Common myeloid progenitor, CD34-positive (primary cell): ENCODE measurements at regions not wholly inside any gene's neighbourhood (a gene's known extent, or its start where the extent isn't known, plus 50 kb on each side); places are given as distances from the start of the nearest gene placed in this dataset.

Experiments used
- CTCF ChIA-PET: fragments of 350-600 bp; sonication (Branson Sonifier 250); formaldehyde crosslinking; loops from one replicate; lab custom pipeline; 2021; ENCODE audit warnings: antibody characterized with exemption; lab: Charles Lee
- POLR2A ChIA-PET: fragments of 350-600 bp; sonication (Branson Sonifier 250); formaldehyde crosslinking; loops from one replicate; lab custom pipeline; 2021; ENCODE audit warnings: antibody characterized with exemption; lab: Charles Lee
- DNase-seq, 3 donors: peaks; one replicate each; pipeline versions ENCODE4 v3.0.0 to v3.0.0-alpha.2; 2013
- H3K27ac ChIP-seq, 2 experiments: 1 replicate in 1 of 2; 2 replicates in 1 of 2; pipeline ENCODE4 v1.7.0; 2013; ENCODE audit warnings: inconsistent platforms in 2 of 2, low read length in 2 of 2, mild to moderate bottlenecking in 2 of 2, low read depth in 1 of 2, moderate library complexity in 1 of 2; ENCODE audit not compliant: severe bottlenecking in 2 of 2, insufficient read depth in 1 of 2, poor library complexity in 1 of 2
- H3K27me3 ChIP-seq, 5 experiments: replicated peaks in 2 of 5; 1 replicate in 3 of 5; 2 replicates in 2 of 5; pipeline versions ENCODE4 v1.6.1 to v1.7.0; 2013; ENCODE audit warnings: low read length in 4 of 5, mild to moderate bottlenecking in 2 of 5, moderate library complexity in 2 of 5, inconsistent platforms in 1 of 5; ENCODE audit not compliant: insufficient read depth in 5 of 5, control insufficient read depth in 4 of 5
- H3K36me3 ChIP-seq, 4 experiments: 1 replicate in 2 of 4; 2 replicates in 2 of 4; pipeline versions ENCODE4 v1.6.1 to v1.7.0; 2013; ENCODE audit warnings: low read length in 3 of 4, control low read depth in 1 of 4, mild to moderate bottlenecking in 1 of 4; ENCODE audit not compliant: control insufficient read depth in 4 of 4, insufficient read depth in 4 of 4
- H3K4me1 ChIP-seq, 4 experiments: 1 replicate in 3 of 4; 2 replicates in 1 of 4; pipeline versions ENCODE4 v1.6.1 to v1.7.1; 2013; ENCODE audit warnings: low read length in 3 of 4, mild to moderate bottlenecking in 3 of 4, control low read depth in 1 of 4, inconsistent platforms in 1 of 4, moderate library complexity in 1 of 4; ENCODE audit not compliant: control insufficient read depth in 4 of 4, insufficient read depth in 4 of 4; ENCODE audit errors: control extremely low read depth in 1 of 4
- H3K4me3 ChIP-seq, 7 experiments: 1 replicate in 4 of 7; 2 replicates in 3 of 7; pipeline versions ENCODE4 v1.5.1 to v1.7.0; 2013; ENCODE audit warnings: mild to moderate bottlenecking in 7 of 7, low read length in 6 of 7, moderate library complexity in 6 of 7, inconsistent platforms in 2 of 7, low read depth in 2 of 7, control low read depth in 1 of 7; ENCODE audit not compliant: insufficient read depth in 4 of 7, control insufficient read depth in 1 of 7; ENCODE audit errors: extremely low read depth in 1 of 7
- H3K9me3 ChIP-seq, 5 experiments: 1 replicate in 4 of 5; 2 replicates in 1 of 5; pipeline versions ENCODE4 v1.6.1 to v1.7.1; 2013; ENCODE audit warnings: low read length in 4 of 5, mild to moderate bottlenecking in 2 of 5, inconsistent platforms in 1 of 5, low read depth in 1 of 5, moderate library complexity in 1 of 5; ENCODE audit not compliant: control insufficient read depth in 4 of 5, insufficient read depth in 2 of 5; ENCODE audit errors: control extremely low read depth in 1 of 5
- WGBS: methylation state at CpG from one replicate; pipeline ENCODE4 v1.1.5; 2013; ENCODE audit not compliant: insufficient coverage; 5-methylcytosine and 5-hydroxymethylcytosine counted together

DNA sequence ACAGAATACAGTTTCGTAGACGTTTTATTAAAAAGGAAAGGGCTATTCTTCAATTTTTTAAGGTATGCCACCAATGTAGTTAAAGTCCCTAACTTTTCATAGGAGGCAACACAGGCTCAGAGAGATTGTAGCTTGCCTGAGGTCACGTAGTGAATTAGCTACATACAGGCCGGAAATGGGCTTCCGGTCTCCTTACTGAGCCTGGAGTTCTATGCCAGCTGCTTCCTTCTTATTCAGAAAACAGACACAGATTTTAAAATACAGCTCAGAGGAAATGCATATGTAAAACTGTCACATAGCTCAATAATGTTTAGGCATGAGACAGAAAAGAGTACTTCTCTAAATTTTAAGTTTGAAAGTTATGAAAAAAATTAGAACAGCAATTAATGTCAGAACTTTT, 85.4 kb upstream of the TUBA3C start:
- WGBS, result 79% methylated on average over 3 of the region's 5 CpGs
- CTCF ChIA-PET, result no interaction called here

DNA sequence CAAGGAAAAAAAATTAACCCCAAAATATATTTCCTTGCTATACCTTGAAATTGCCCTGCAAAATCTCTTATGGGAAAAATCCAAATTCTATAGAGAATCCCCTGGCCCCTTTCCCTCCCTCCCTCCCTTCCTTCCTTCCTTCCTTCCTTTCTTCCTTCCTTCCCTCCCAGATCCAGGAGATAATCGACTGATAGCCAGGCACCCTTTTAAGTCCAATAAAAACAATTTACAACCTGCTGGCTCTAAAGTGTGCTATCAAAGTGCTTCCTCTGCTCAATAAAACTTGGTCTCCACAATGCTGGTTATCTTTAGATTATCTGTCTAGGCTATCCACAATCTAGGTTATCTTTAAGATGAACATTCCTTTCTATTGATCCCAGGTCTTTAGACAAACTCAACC, 83.1 kb upstream of the TUBA3C start:
- 83% methylated on average over 1 of the region's 1 CpG for WGBS

More for the DNA sequence above, 85.4 kb upstream of the TUBA3C start:
- no peaks in the 10 kb centered on the region for H3K4me1 ChIP-seq
- no peaks in the 10 kb centered on the region for H3K36me3 ChIP-seq
- H3K27ac ChIP-seq, result no peak overlapping the region
- DNase-seq, result no peak
- no peak overlapping the region for H3K4me3 ChIP-seq
- POLR2A ChIA-PET, result no interaction called here
- peaks cover 0 to 4% (median 0%) of the 10 kb centered on the region in 5 experiments for H3K9me3 ChIP-seq
- H3K27me3 ChIP-seq, result no peaks in the 10 kb centered on the region

DNA sequence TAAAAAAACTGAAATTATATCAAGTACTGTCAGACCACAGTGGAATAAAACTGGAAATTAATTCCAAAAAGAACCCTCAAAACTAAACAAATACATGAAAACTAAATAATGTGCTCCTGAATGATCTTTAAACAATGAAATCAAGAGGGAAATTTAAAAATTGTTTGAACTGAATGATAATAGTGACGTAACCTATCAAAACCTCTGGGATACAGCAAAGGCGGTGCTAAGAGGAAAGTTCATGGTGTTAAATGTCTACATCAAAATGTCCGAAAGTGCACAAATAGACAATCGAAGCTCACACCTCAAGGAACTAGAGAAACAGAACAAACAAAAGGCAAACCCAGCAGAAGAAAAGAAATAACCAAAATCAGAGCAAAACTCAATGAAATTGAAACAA, 70.8 kb upstream of the TUBA3C start:
- no peaks in the 10 kb centered on the region for H3K36me3 ChIP-seq
- ChIA-PET CTCF (no interaction called here), POLR2A (no interaction called here)
- H3K27me3 ChIP-seq, result no peaks in the 10 kb centered on the region
- 100% methylated on average over 1 of the region's 4 CpGs for WGBS
- H3K4me1 ChIP-seq, result no peaks in the 10 kb centered on the region
- H3K4me3 ChIP-seq, result no peak overlapping the region
- H3K9me3 ChIP-seq, result peaks cover 0 to 7% (median 3%) of the 10 kb centered on the region in 5 experiments
- no peak for DNase-seq
- no peak overlapping the region for H3K27ac ChIP-seq

More for the DNA sequence above, 83.1 kb upstream of the TUBA3C start:
- POLR2A ChIA-PET, result no interaction called here
- H3K36me3 ChIP-seq, result no peaks in the 10 kb centered on the region
- DNase-seq, result no peak
- H3K4me1 ChIP-seq, result no peaks in the 10 kb centered on the region
- H3K9me3 ChIP-seq, result peaks cover 0 to 4% (median 0%) of the 10 kb centered on the region in 5 experiments
- H3K27ac ChIP-seq, result no peak overlapping the region
- H3K4me3 ChIP-seq, result no peak overlapping the region
- H3K27me3 ChIP-seq, result no peaks in the 10 kb centered on the region
- CTCF ChIA-PET, result no interaction called here

DNA sequence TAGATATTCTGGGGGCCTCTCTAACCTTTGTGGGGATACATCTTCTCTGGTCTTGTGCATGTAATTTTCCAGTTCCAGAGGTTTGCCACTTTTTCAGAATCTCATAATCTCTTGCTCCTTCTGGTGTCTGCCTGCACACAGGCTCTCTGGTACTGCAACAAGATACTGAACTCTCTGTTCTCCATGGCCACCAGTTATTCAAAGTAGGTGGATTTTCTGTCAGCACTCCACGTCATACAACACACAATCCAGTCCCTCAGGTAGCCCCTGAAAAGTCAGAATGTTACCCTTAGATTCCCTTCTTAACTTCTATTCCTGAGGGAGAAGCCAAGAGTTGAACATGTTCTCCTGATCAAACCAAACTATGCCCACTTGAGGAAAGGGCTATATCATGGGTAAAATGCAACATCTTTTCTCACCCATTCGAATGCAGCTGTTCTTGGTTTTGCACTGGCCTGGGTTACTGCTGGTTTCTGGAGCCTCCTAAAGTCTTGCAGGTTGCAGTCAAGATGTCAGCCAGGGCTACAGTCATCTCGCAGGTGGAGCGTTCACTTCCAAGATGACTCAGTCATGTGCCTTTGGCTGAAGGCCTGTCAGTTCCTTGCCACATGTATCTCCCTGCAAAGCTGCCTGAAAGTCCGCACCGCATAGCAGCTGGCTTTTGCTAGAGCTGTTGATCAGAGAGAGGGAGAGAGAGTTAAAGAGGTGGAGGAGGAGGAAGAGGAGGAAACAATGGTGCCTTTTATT, 57.7 kb upstream of the TUBA3C start:
- no peak overlapping the region for H3K27ac ChIP-seq
- no peak overlapping the region for H3K4me3 ChIP-seq
- no peaks in the 10 kb centered on the region for H3K4me1 ChIP-seq
- DNase-seq, result no peak
- H3K27me3 ChIP-seq, result no peaks in the 10 kb centered on the region
- 61% methylated on average over 4 of the region's 6 CpGs for WGBS
- H3K36me3 ChIP-seq, result no peaks in the 10 kb centered on the region
- ChIA-PET CTCF (no interaction called here), POLR2A (no interaction called here)
- peaks cover 0 to 20% (median 0%) of the 10 kb centered on the region in 5 experiments for H3K9me3 ChIP-seq
